HG03064 (cell line): ENCODE measurements at regions not wholly inside any gene's neighbourhood (a gene's known extent, or its start where the extent isn't known, plus 50 kb on each side); places are given as distances from the start of the nearest gene placed in this dataset.
"Not testable (repeated sequence)": the region's sequence is repeated elsewhere in the genome, so short reads cannot be mapped to it uniquely, and the experiment has no call there.

ENCODE experiments used
- ATAC-seq: cut with Tn5 transposase; IDR thresholded peaks from one replicate; pipeline ENCODE4 v1.9.1; 2021; ENCODE audit warnings: low read depth; ENCODE audit not compliant: unreplicated experiment

- ATAC-seq: not testable (repeated sequence)
These were observed 56.2 kb downstream of the SPATA31A6 start for GRCh38 chr9:42239445-42240260.

GRCh38 chr9:42240261-42240579, 56.8 kb downstream of the SPATA31A6 start:
- not testable (repeated sequence) for ATAC-seq

- not testable (repeated sequence) for ATAC-seq
These were observed 59.8 kb downstream of the SPATA31A6 start for GRCh38 chr9:42243211-42243610.

GRCh38 chr9:42243822-42244221, 60.4 kb downstream of the SPATA31A6 start:
- ATAC-seq: not testable (repeated sequence)

- not testable (repeated sequence) for ATAC-seq
These were observed 85.3 kb downstream of the SPATA31A6 start for GRCh38 chr9:42268729-42269128.

GRCh38 chr9:42269171-42269570, 85.7 kb downstream of the SPATA31A6 start:
- not testable (repeated sequence) for ATAC-seq

GRCh38 chr9:42273191-42273590, 89.7 kb downstream of the SPATA31A6 start:
- not testable (repeated sequence) for ATAC-seq

- ATAC-seq: no peak
These were observed 91.7 kb downstream of the SPATA31A6 start for GRCh38 chr9:42275141-42275540.

- not testable (repeated sequence) for ATAC-seq
These were observed 99.2 kb downstream of the SPATA31A6 start for GRCh38 chr9:42282531-42283178.

GRCh38 chr9:42283179-42283543, 99.7 kb downstream of the SPATA31A6 start:
- not testable (repeated sequence) for ATAC-seq

GRCh38 chr9:42286145-42286845, 102.8 kb downstream of the SPATA31A6 start:
- not testable (repeated sequence) for ATAC-seq

- not testable (repeated sequence) for ATAC-seq
These were observed 104.8 kb downstream of the SPATA31A6 start for GRCh38 chr9:42288002-42288864.

- ATAC-seq: not testable (repeated sequence)
These were observed 105.4 kb downstream of the SPATA31A6 start for GRCh38 chr9:42288865-42289229.

GRCh38 chr9:42300124-42300523, 116.7 kb downstream of the SPATA31A6 start:
- not testable (repeated sequence) for ATAC-seq

GRCh38 chr9:42306625-42307024, 123.2 kb downstream of the SPATA31A6 start:
- not testable (repeated sequence) for ATAC-seq

- ATAC-seq: not testable (repeated sequence)
These were observed 124.0 kb downstream of the SPATA31A6 start for GRCh38 chr9:42307449-42307848.

GRCh38 chr9:42310972-42311371, 127.5 kb downstream of the SPATA31A6 start:
- ATAC-seq: not testable (repeated sequence)

- ATAC-seq: not testable (repeated sequence)
These were observed 132.6 kb downstream of the SPATA31A6 start for GRCh38 chr9:42316026-42316425.

- not testable (repeated sequence) for ATAC-seq
These were observed 134.2 kb downstream of the SPATA31A6 start for GRCh38 chr9:42317677-42318076.

- not testable (repeated sequence) for ATAC-seq
These were observed 139.8 kb downstream of the SPATA31A6 start for GRCh38 chr9:42323084-42323809.
